Osteoblast (primary cell): ENCODE measurements at regions not wholly inside any gene's neighbourhood (a gene's known extent, or its start where the extent isn't known, plus 50 kb on each side); places are given as distances from the start of the nearest gene placed in this dataset.

Experiments used
- DNase-seq: peaks from one replicate; pipeline ENCODE4 v3.0.0; 2011; ENCODE audit warnings: low spot score, mixed read lengths; ENCODE audit not compliant: insufficient read length; ENCODE audit errors: missing footprints
- H2AFZ ChIP-seq: 2 replicates; pipeline ENCODE4 v1.6.0; 2011; ENCODE audit warnings: mild to moderate bottlenecking, low read length
- H3K27ac ChIP-seq: 2 replicates; pipeline ENCODE4 v1.5.1; 2011; ENCODE audit warnings: mild to moderate bottlenecking, low read depth, low read length, moderate library complexity
- H3K27me3 ChIP-seq: 2 replicates; pipeline ENCODE4 v1.6.0; 2012; ENCODE audit warnings: mild to moderate bottlenecking, control low read depth, inconsistent platforms, low read length, moderate library complexity; ENCODE audit not compliant: insufficient read depth
- H3K36me3 ChIP-seq: 2 replicates; pipeline ENCODE4 v1.5.1; 2011; ENCODE audit warnings: mild to moderate bottlenecking, low read length, control low read depth, moderate library complexity; ENCODE audit not compliant: insufficient read depth
- H3K4me1 ChIP-seq: 2 replicates; pipeline ENCODE4 v1.5.1; 2011; ENCODE audit warnings: mild to moderate bottlenecking, low read length, control low read depth, moderate library complexity; ENCODE audit not compliant: insufficient read depth
- H3K4me2 ChIP-seq: 2 replicates; pipeline ENCODE4 v1.6.0; 2011; ENCODE audit warnings: mild to moderate bottlenecking, low read length; ENCODE audit not compliant: insufficient read depth
- H3K4me3 ChIP-seq: fragments of 200-600 bp; sonication (generic); 3 replicates; pipeline ENCODE4 v1.5.1; 2012; ENCODE audit warnings: mild to moderate bottlenecking, low read length, inconsistent platforms; ENCODE audit not compliant: insufficient read depth
- H3K79me2 ChIP-seq: 2 replicates; pipeline ENCODE4 v1.6.0; 2012; ENCODE audit warnings: mild to moderate bottlenecking, low read length, control low read depth, inconsistent platforms; ENCODE audit not compliant: insufficient read depth
- H3K9me3 ChIP-seq: 2 replicates; pipeline ENCODE4 v1.5.1; 2011; ENCODE audit warnings: low read depth, low read length, control low read depth
- H4K20me1 ChIP-seq: 2 replicates; pipeline ENCODE4 v1.6.0; 2012; ENCODE audit warnings: mild to moderate bottlenecking, low read length, control low read depth; ENCODE audit not compliant: insufficient read depth
- TF ChIP-seq, protein P1 (sequence below): IDR thresholded peaks from 2 replicates; pipeline ENCODE4 v1.5.1; 2011; ENCODE audit warnings: mild to moderate bottlenecking, low read depth, low read length, moderate library complexity; ENCODE audit errors: extremely low read depth

DNA sequence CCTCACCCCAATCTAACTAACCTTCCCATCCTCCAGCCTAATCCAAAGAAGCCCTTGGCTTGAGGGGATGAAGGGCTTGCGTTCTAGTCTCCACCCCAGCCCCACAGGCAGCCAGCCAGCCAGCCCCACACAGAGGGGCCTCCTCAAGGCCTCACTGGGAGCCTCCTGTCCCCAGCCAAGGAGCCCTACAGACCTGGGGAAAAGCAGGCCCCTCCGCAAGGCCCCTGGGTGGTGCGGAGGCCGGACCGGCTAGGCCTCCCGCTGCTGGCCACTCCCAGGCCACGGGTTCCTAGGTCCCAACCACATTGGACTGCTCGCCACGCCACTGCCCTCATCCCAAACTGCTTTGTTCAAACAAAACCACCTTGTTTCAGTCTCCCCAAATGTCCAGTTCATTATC is 78.0 kb downstream of the ZIC5 start:
- Histone ChIP-seq H3K4me1 (no peaks in the 10 kb centered on the region), H3K27ac (no peak overlapping the region), H2AFZ (no peak overlapping the region), H3K79me2 (no peaks in the 10 kb centered on the region), H4K20me1 (no peaks in the 10 kb centered on the region), H3K36me3 (no peaks in the 10 kb centered on the region), H3K9me3 (no peaks in the 10 kb centered on the region), H3K4me3 (no peak overlapping the region), H3K27me3 (peaks cover 42% of the 10 kb centered on the region), H3K4me2 (no peak overlapping the region)
- DNase-seq = no peak
- TF ChIP-seq, protein P1, sequence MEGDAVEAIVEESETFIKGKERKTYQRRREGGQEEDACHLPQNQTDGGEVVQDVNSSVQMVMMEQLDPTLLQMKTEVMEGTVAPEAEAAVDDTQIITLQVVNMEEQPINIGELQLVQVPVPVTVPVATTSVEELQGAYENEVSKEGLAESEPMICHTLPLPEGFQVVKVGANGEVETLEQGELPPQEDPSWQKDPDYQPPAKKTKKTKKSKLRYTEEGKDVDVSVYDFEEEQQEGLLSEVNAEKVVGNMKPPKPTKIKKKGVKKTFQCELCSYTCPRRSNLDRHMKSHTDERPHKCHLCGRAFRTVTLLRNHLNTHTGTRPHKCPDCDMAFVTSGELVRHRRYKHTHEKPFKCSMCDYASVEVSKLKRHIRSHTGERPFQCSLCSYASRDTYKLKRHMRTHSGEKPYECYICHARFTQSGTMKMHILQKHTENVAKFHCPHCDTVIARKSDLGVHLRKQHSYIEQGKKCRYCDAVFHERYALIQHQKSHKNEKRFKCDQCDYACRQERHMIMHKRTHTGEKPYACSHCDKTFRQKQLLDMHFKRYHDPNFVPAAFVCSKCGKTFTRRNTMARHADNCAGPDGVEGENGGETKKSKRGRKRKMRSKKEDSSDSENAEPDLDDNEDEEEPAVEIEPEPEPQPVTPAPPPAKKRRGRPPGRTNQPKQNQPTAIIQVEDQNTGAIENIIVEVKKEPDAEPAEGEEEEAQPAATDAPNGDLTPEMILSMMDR = no peak

DNA sequence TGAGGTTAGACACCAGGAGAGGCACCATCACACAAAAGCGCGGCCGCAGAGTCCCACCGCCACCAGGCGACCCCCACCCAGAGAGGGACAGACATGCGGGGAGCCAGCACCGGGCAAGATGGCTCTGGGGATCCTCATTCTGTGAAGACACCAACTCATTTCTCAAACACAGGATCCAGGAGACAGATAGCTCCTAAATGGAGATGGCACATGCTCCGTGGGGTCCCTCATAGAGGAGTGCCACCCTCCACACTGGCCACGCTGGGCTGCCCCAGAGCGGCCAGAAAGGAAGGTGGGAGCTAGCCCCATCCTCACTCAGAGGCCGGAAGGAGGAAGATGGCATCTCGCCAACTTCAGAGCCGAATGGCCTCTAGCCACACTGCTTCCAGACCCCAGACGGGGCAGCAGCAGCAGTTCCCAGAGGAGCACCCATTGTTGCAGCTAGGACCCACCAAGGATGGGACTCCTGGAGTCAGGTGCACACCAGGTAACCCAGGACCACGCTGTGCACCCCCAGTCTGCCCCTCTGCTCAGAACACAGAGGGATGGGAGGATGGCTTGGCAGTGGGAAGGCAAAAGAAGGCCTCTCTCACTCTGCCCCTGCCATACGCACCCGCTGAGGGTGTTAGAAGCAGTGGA is 78.6 kb downstream of the ZIC5 start:
- TF ChIP-seq, protein P1 = no peak
- Histone ChIP-seq H2AFZ (no peak overlapping the region), H3K79me2 (no peaks in the 10 kb centered on the region), H4K20me1 (no peaks in the 10 kb centered on the region), H3K36me3 (no peaks in the 10 kb centered on the region), H3K4me1 (no peaks in the 10 kb centered on the region), H3K9me3 (no peaks in the 10 kb centered on the region), H3K27me3 (peaks cover 41% of the 10 kb centered on the region), H3K27ac (no peak overlapping the region), H3K4me2 (no peak overlapping the region), H3K4me3 (no peak overlapping the region)
- DNase-seq = no peak

DNA sequence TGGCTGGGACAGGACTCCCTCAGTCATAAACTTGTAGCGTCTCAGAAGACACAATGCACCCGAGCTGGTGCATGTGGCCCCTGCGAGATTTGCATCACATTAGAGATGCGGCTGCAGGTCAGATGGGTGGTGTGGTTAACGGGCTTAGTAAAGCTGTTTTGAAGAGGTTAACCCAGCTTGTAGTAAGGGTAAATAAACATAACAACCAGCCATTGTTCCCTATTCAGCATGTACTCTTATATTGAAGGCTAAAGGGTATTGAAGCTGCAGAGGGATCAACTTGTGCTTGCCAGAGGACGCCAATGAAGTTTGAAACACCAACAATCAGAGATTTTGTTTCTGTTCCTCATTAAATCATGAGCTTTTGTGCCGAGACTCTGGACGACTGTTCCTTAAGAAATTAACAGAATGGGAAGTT is 79.4 kb downstream of the ZIC5 start:
- Histone ChIP-seq H3K36me3 (no peaks in the 10 kb centered on the region), H3K27me3 (peaks cover 38% of the 10 kb centered on the region), H3K4me2 (no peak overlapping the region), H3K4me1 (no peaks in the 10 kb centered on the region), H3K4me3 (no peak overlapping the region), H2AFZ (no peak overlapping the region), H3K79me2 (no peaks in the 10 kb centered on the region), H3K9me3 (no peaks in the 10 kb centered on the region), H4K20me1 (no peaks in the 10 kb centered on the region), H3K27ac (no peak overlapping the region)
- TF ChIP-seq, protein P1 = no peak
- no peak for DNase-seq

DNA sequence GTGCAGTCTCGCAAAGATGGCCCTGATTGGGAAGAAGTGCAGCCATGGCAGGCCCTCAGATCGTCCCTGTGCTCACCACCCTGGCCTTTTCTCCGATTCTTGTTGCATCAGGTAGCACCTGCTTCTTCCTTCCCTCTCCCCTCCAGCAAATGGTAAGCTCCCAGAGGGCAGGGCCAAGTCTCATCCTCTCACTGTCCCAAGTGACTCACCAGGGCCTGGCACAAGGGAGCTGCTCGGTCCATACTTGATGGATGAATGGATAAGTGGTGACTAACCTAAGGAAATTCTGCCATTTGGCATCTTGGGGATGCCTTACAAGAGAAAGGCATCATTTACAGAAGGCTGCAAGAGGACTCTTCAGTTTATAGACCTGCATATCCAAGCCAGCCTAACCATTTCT is 84.9 kb downstream of the ZIC5 start:
- Histone ChIP-seq H4K20me1 (no peaks in the 10 kb centered on the region), H3K9me3 (no peaks in the 10 kb centered on the region), H3K4me1 (no peaks in the 10 kb centered on the region), H3K79me2 (no peaks in the 10 kb centered on the region), H3K27me3 (peaks cover 2% of the 10 kb centered on the region), H3K4me2 (no peak overlapping the region), H3K4me3 (no peak overlapping the region), H2AFZ (no peak overlapping the region), H3K36me3 (no peaks in the 10 kb centered on the region), H3K27ac (no peak overlapping the region)
- no peak for DNase-seq
- TF ChIP-seq, protein P1 = no peak
